CD14-positive monocyte (primary cell): ENCODE measurements at regions not wholly inside any gene's neighbourhood (a gene's known extent, or its start where the extent isn't known, plus 50 kb on each side); places are given as distances from the start of the nearest gene placed in this dataset.

ENCODE experiments used
- DNase-seq, 3 donors: peaks; one replicate each; pipeline ENCODE4 v3.0.0-alpha.2; 2011 to 2022
- H2AFZ ChIP-seq: 2 replicates; pipeline ENCODE4 v1.6.0; 2012; ENCODE audit warnings: mild to moderate bottlenecking, low read depth, low read length, inconsistent platforms; ENCODE audit not compliant: insufficient read depth, poor library complexity, severe bottlenecking
- H3K27ac ChIP-seq, 2 donors: 1 replicate in 1 of 2; 2 replicates in 1 of 2; pipeline ENCODE4 v1.5.1; 2012 to 2013; ENCODE audit warnings: low read length in 2 of 2, control low read depth in 1 of 2, inconsistent platforms in 1 of 2, low read depth in 1 of 2, mild to moderate bottlenecking in 1 of 2
- H3K27me3 ChIP-seq, 2 donors: one replicate each; pipeline versions ENCODE4 v1.6.0 to v1.6.1; 2011 to 2013; ENCODE audit warnings: low read length in 2 of 2; ENCODE audit not compliant: control insufficient read depth in 2 of 2, insufficient read depth in 2 of 2
- H3K36me3 ChIP-seq, 2 donors: replicated peaks in 1 of 2; 1 replicate in 1 of 2; 2 replicates in 1 of 2; pipeline versions ENCODE4 v1.5.1 to v1.6.1; 2012 to 2013; ENCODE audit warnings: low read length in 2 of 2, control low read depth in 1 of 2, inconsistent platforms in 1 of 2, mild to moderate bottlenecking in 1 of 2; ENCODE audit not compliant: insufficient read depth in 2 of 2, control insufficient read depth in 1 of 2
- H3K4me1 ChIP-seq, 2 donors: 1 replicate in 1 of 2; 2 replicates in 1 of 2; pipeline versions ENCODE4 v1.5.1 to v1.6.1; 2012 to 2013; ENCODE audit warnings: low read length in 2 of 2, control low read depth in 1 of 2, inconsistent platforms in 1 of 2, mild to moderate bottlenecking in 1 of 2, moderate library complexity in 1 of 2; ENCODE audit not compliant: insufficient read depth in 2 of 2, control insufficient read depth in 1 of 2
- H3K4me2 ChIP-seq: replicated peaks from 2 replicates; pipeline ENCODE3; 2012; ENCODE audit warnings: low read length, moderate library complexity, mild to moderate bottlenecking; ENCODE audit not compliant: poor library complexity, severe bottlenecking; ENCODE audit errors: extremely low read depth
- H3K4me3 ChIP-seq, 3 experiments: fragments of 200-600 bp in 1 of 3; sonication (generic) in 1 of 3; replicated peaks in 1 of 3; 1 replicate in 2 of 3; 2 replicates in 1 of 3; pipeline ENCODE4 v1.5.1; 2011 to 2013; ENCODE audit warnings: low read length in 3 of 3, mild to moderate bottlenecking in 3 of 3, control low read depth in 2 of 3, low read depth in 2 of 3, inconsistent platforms in 1 of 3, moderate library complexity in 1 of 3
- H3K79me2 ChIP-seq: 2 replicates; pipeline ENCODE4 v1.6.0; 2012; ENCODE audit warnings: mild to moderate bottlenecking, control low read depth, inconsistent platforms, low read length, moderate library complexity; ENCODE audit not compliant: insufficient read depth
- H3K9ac ChIP-seq: 2 replicates; pipeline ENCODE4 v1.6.0; 2017; ENCODE audit warnings: low read length, mild to moderate bottlenecking; ENCODE audit not compliant: insufficient read depth, poor library complexity, severe bottlenecking
- H3K9me3 ChIP-seq, 2 donors: replicated peaks in 1 of 2; 1 replicate in 1 of 2; 2 replicates in 1 of 2; pipeline versions ENCODE4 v1.5.1 to v1.6.1; 2012 to 2013; ENCODE audit warnings: low read length in 2 of 2, control low read depth in 1 of 2; ENCODE audit not compliant: control insufficient read depth in 1 of 2, insufficient read depth in 1 of 2
- H4K20me1 ChIP-seq: 2 replicates; pipeline ENCODE4 v1.6.0; 2012; ENCODE audit warnings: mild to moderate bottlenecking, low read length, control low read depth, moderate library complexity; ENCODE audit not compliant: insufficient read depth
- H3K27ac Mint-ChIP-seq, 7 donors: one replicate each; pipeline ENCODE4 v1.8.0; 2020; ENCODE audit warnings: mild to moderate bottlenecking in 7 of 7, mixed read lengths in 7 of 7, moderate library complexity in 6 of 7, inconsistent platforms in 2 of 7
- H3K27me3 Mint-ChIP-seq, 3 donors: one replicate each; pipeline ENCODE4 v1.8.0; 2021 to 2022; ENCODE audit warnings: low read depth in 3 of 3, mild to moderate bottlenecking in 3 of 3, mixed read lengths in 3 of 3, moderate library complexity in 3 of 3, inconsistent platforms in 1 of 3
- H3K36me3 Mint-ChIP-seq, 2 donors: one replicate each; pipeline ENCODE4 v1.8.0; 2020; ENCODE audit warnings: mixed read lengths in 2 of 2, inconsistent platforms in 1 of 2, mild to moderate bottlenecking in 1 of 2
- H3K4me1 Mint-ChIP-seq: one replicate; pipeline ENCODE4 v1.8.0; 2020; ENCODE audit warnings: mild to moderate bottlenecking, mixed read lengths
- H3K4me3 Mint-ChIP-seq, 2 donors: one replicate each; pipeline ENCODE4 v1.8.0; 2020; ENCODE audit warnings: mild to moderate bottlenecking in 2 of 2, mixed read lengths in 2 of 2, moderate library complexity in 1 of 2
- H3K9me3 Mint-ChIP-seq, 7 donors: one replicate each; pipeline ENCODE4 v1.8.0; 2020 to 2022; ENCODE audit warnings: mixed read lengths in 7 of 7, mild to moderate bottlenecking in 6 of 7, moderate library complexity in 6 of 7, inconsistent platforms in 2 of 7
- CTCF ChIP-seq: fragments of 200-600 bp; IDR thresholded peaks from one replicate; pipeline ENCODE4 v1.8.0; 2022; ENCODE audit warnings: antibody characterized with exemption, mild to moderate bottlenecking
- WGBS: methylation state at CpG from one replicate; pipeline ENCODE4 v1.1.5; 2013; ENCODE audit warnings: missing lambda C conversion rate; ENCODE audit not compliant: insufficient coverage; 5-methylcytosine and 5-hydroxymethylcytosine counted together
- intact Hi-C, 2 donors: fragments of 100-400 bp; cut with micrococcal nuclease; formaldehyde crosslinking; loops; one replicate each; pipeline versions ENCODE4 v1.15.0 to v1.15.1; 2023

DNA sequence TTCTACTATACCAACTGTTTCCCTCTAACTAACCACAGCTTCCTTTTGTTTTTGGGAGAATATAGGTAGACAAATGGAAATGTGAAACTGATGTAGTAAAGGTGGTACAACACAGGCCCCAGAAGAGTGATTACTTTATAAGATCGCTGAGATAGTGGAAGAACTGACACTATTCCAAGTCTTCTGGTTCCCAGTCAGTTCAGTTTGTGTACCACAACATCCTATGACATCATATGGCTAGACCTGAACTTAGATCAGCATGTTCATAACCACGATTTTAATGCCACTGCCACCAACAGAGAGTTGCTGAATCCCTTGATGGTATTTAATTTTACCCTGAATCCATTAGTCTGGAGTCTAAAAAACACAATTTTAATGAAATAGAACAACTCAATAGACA lies 328.9 kb downstream of the GPD2 start:
- peaks cover 0 to 3% of the 10 kb centered on the region in 2 donors for H3K9me3 ChIP-seq
- DNase-seq, result no peak
- Mint-ChIP-seq H3K27ac (no peak overlapping the region), H3K36me3 (no peaks in the 10 kb centered on the region), H3K27me3 (peaks cover 0 to 1% (median 0%) of the 10 kb centered on the region in 3 donors), H3K4me1 (no peaks in the 10 kb centered on the region), H3K9me3 (peaks cover 0 to 4% (median 1%) of the 10 kb centered on the region in 7 donors), H3K4me3 (no peak overlapping the region)
- intact Hi-C loops, result no loop called here
- no peak for TF ChIP-seq CTCF
- H3K79me2 ChIP-seq, result no peaks in the 10 kb centered on the region
- H3K36me3 ChIP-seq, result no peaks in the 10 kb centered on the region
- WGBS, result no CpG with 5 or more reads among the region's 2 CpGs
- H3K27ac ChIP-seq, result no peak overlapping the region
- H3K4me3 ChIP-seq, result no peak overlapping the region
- H3K4me1 ChIP-seq, result no peaks in the 10 kb centered on the region
- H4K20me1 ChIP-seq, result no peaks in the 10 kb centered on the region
- no peaks in the 10 kb centered on the region for H3K27me3 ChIP-seq
- no peak overlapping the region for H3K4me2 ChIP-seq
- no peak overlapping the region for H3K9ac ChIP-seq
- no peak overlapping the region for H2AFZ ChIP-seq

- Mint-ChIP-seq H3K27me3 (peaks cover 0 to 1% (median 0%) of the 10 kb centered on the region in 3 donors), H3K4me1 (no peaks in the 10 kb centered on the region), H3K27ac (no peak overlapping the region), H3K9me3 (peaks cover 0 to 4% (median 0%) of the 10 kb centered on the region in 7 donors), H3K4me3 (no peak overlapping the region), H3K36me3 (no peaks in the 10 kb centered on the region)
- no CpG with 5 or more reads among the region's 1 CpG for WGBS
- intact Hi-C loops, result no loop called here
- no peak for TF ChIP-seq CTCF
- no peak for DNase-seq
- H3K4me1 ChIP-seq, result no peaks in the 10 kb centered on the region
- no peaks in the 10 kb centered on the region for H3K27me3 ChIP-seq
- no peaks in the 10 kb centered on the region for H3K79me2 ChIP-seq
- H3K4me3 ChIP-seq, result no peak overlapping the region
- no peak overlapping the region for H3K4me2 ChIP-seq
- H2AFZ ChIP-seq, result no peak overlapping the region
- no peaks in the 10 kb centered on the region for H4K20me1 ChIP-seq
- no peak overlapping the region for H3K27ac ChIP-seq
- no peak overlapping the region for H3K9ac ChIP-seq
- peaks cover 0 to 3% of the 10 kb centered on the region in 2 donors for H3K9me3 ChIP-seq
- H3K36me3 ChIP-seq, result no peaks in the 10 kb centered on the region
Measured at GRCh38 chr2:156765450-156765849, 329.3 kb downstream of the GPD2 start.
